Naive thymus-derived CD8-positive, alpha-beta T cell (primary cell): ENCODE measurements at regions not wholly inside any gene's neighbourhood (a gene's known extent, or its start where the extent isn't known, plus 50 kb on each side); places are given as distances from the start of the nearest gene placed in this dataset.

Source experiments
- ATAC-seq, 2 donors: fragments of 150-1000 bp; cut with Tn5 transposase in 1 of 2; sonication (Bioruptor Pico), chemical (Tn5 transposase) in 1 of 2; 1 replicate in 1 of 2; 2 replicates in 1 of 2; pipeline ENCODE4 v1.10.0; 2021; ENCODE audit warnings: mild to moderate bottlenecking in 2 of 2, moderate library complexity in 2 of 2
- POLR2A ChIA-PET: fragments of 350-600 bp; sonication (Branson Sonifier 250); formaldehyde crosslinking; loops from one replicate; lab custom pipeline; 2021; ENCODE audit warnings: antibody characterized with exemption; lab: Charles Lee
- DNase-seq, 10 donors: peaks; one replicate each; pipeline versions ENCODE4 v3.0.0 to v3.0.0-alpha.2; 2020 to 2022
- H3K27ac Mint-ChIP-seq, 10 donors: one replicate each; pipeline ENCODE4 v1.8.0; 2020 to 2022; ENCODE audit warnings: mild to moderate bottlenecking in 10 of 10, mixed read lengths in 10 of 10, moderate library complexity in 4 of 10, inconsistent platforms in 1 of 10
- H3K27me3 Mint-ChIP-seq, 5 donors: one replicate each; pipeline ENCODE4 v1.8.0; 2021 to 2022; ENCODE audit warnings: mixed read lengths in 5 of 5
- H3K36me3 Mint-ChIP-seq, 3 donors: one replicate each; pipeline ENCODE4 v1.8.0; 2020 to 2022; ENCODE audit warnings: mixed read lengths in 3 of 3, mild to moderate bottlenecking in 2 of 3, inconsistent platforms in 1 of 3
- H3K4me1 Mint-ChIP-seq, 4 donors: one replicate each; pipeline ENCODE4 v1.8.0; 2021 to 2022; ENCODE audit warnings: mixed read lengths in 4 of 4
- H3K4me3 Mint-ChIP-seq, 10 donors: one replicate each; pipeline ENCODE4 v1.8.0; 2020 to 2022; ENCODE audit warnings: mild to moderate bottlenecking in 10 of 10, mixed read lengths in 10 of 10, moderate library complexity in 6 of 10, inconsistent platforms in 1 of 10
- H3K9me3 Mint-ChIP-seq, 9 donors: one replicate each; pipeline ENCODE4 v1.8.0; 2020 to 2022; ENCODE audit warnings: mixed read lengths in 9 of 9, mild to moderate bottlenecking in 3 of 9, inconsistent platforms in 1 of 9, moderate library complexity in 1 of 9

DNA sequence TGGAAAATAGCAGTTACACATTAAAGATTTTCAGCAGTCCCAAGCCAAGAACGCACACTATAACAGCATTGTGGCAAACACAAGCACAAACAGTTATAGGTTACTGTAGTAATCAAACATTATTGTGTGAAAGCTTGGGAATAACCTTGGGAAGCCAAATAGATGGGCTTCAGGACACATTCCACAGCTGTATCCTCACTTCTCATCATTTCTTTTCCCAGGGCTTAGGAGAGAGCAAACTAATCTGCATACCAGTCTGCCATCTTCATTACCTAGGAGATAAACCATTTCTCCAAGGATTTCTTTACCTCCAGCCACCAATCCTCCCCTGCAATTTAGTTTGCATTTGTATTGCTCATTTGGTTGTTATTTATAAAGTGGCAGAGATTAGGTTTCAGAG lies 352.4 kb downstream of the SH2D4B start:
- H3K9me3 Mint-ChIP-seq, result peaks cover 0 to 9% (median 0%) of the 10 kb centered on the region in 9 donors
- H3K27me3 Mint-ChIP-seq, result no peaks in the 10 kb centered on the region
- peaks cover 0 to 5% (median 0%) of the 10 kb centered on the region in 4 donors for H3K4me1 Mint-ChIP-seq
- no peak overlapping the region for H3K27ac Mint-ChIP-seq
- POLR2A ChIA-PET, result no interaction called here
- H3K36me3 Mint-ChIP-seq, result no peaks in the 10 kb centered on the region
- DNase-seq (no peak), ATAC-seq (no peak)
- H3K4me3 Mint-ChIP-seq, result no peak overlapping the region

DNA sequence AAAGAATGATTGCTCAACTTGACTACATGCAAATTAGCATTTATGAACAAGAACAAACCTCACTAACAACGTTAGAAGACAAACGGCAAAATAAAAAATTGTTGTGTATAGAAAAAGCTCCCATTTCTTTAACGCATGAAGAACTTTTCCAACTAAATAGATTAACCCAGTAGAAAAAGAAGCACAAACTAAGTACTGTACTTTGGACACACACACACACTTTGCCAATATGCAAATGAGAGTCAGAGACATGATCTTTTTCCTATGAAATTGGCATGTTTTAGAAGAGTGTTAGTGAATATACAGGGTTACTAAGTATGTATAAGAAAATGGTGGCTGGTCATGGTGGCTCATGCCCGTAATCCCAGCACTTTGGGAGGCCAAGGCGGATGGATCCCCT lies 355.6 kb downstream of the SH2D4B start:
- H3K36me3 Mint-ChIP-seq, result no peaks in the 10 kb centered on the region
- no peak overlapping the region for H3K27ac Mint-ChIP-seq
- peaks cover 0 to 5% (median 0%) of the 10 kb centered on the region in 4 donors for H3K4me1 Mint-ChIP-seq
- DNase-seq (no peak), ATAC-seq (no peak)
- POLR2A ChIA-PET, result no interaction called here
- H3K4me3 Mint-ChIP-seq, result no peak overlapping the region
- peaks cover 0 to 11% (median 0%) of the 10 kb centered on the region in 5 donors for H3K27me3 Mint-ChIP-seq
- no peaks in the 10 kb centered on the region for H3K9me3 Mint-ChIP-seq

DNA sequence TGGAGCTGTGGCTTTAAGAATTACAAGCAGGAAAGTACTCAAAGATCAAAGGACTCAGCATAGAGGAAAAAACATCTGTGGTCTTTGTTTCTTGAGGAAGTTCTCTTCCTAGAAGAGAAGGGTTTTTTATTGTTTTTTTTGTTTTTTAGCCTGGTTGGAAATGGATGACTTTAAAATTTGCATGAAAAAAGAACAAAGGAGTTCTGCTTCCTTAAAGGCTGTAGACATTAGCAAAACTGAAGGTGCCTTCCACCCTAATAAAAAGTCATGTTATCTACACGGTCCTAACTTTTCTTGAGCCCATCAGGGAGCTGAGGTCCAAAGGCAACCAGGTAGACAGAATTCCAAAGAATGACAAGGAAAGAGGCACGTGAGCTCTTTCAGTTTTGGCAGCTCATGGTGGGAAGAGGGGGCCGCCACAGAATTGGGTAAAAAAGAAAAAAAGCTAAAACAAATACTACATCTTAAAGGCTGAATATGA lies 356.6 kb downstream of the SH2D4B start:
- POLR2A ChIA-PET, result no interaction called here
- no peaks in the 10 kb centered on the region for H3K9me3 Mint-ChIP-seq
- H3K27me3 Mint-ChIP-seq, result peaks cover 0 to 11% (median 0%) of the 10 kb centered on the region in 5 donors
- H3K4me1 Mint-ChIP-seq, result peaks cover 0 to 5% (median 0%) of the 10 kb centered on the region in 4 donors
- H3K4me3 Mint-ChIP-seq, result no peak overlapping the region
- no peaks in the 10 kb centered on the region for H3K36me3 Mint-ChIP-seq
- H3K27ac Mint-ChIP-seq, result no peak overlapping the region
- DNase-seq (no peak), ATAC-seq (no peak)

DNA sequence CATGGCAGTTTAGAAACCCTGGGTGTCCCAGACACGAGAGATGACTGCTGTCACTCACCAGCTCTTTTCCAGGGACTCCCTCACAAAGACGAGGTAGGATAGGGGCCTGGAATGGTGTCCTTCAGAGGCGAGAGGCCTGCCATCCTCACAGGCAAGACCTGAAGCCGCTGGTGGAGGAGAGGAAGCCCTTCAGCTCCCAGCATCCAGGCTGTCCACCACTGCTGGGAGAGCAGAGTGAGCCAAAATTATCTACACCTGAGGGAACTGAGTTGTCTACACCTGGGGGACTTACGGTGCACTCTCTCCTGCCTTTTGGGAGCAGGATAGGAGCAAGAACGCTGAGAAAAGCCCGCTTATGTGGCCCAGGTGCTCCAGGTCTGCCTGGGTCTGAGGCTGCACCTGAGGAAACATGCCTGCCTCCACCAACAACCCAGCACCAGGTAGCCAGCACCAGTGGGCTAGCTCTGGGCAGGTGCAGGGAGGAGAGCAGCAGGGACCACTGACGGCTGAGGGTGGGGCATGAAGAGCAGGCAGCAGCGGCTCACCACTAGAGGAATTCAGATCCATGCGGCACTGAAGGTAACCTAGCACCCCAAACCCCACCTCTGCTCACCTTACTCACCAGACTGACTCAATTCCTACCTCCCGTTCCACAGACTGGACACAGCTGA lies 357.2 kb downstream of the SH2D4B start:
- peaks cover 0 to 5% (median 0%) of the 10 kb centered on the region in 4 donors for H3K4me1 Mint-ChIP-seq
- H3K27ac Mint-ChIP-seq, result no peak overlapping the region
- POLR2A ChIA-PET, result no interaction called here
- no peak overlapping the region for H3K4me3 Mint-ChIP-seq
- ATAC-seq (no peak), DNase-seq (no peak)
- peaks cover 0 to 17% (median 2%) of the 10 kb centered on the region in 5 donors for H3K27me3 Mint-ChIP-seq
- no peaks in the 10 kb centered on the region for H3K36me3 Mint-ChIP-seq
- no peaks in the 10 kb centered on the region for H3K9me3 Mint-ChIP-seq

DNA sequence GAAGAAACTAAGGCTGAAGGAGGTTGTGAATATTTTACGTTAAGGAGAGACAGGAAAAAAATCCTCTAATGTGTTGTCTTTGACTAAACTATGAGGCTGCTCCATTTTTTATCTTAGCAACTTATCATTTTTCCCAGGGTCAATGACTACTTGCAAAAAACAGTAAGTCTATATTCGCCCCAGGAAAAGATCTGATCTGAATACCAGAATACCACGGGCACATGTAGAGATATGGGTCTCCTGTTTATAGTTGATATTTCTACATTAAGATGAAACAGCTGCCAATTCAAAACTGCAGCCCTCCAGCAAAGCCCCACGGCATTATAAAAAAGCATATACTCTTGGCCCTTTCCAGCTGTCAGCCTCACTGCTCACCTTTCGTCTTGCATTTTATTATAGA lies 358.4 kb downstream of the SH2D4B start:
- Mint-ChIP-seq H3K9me3 (no peaks in the 10 kb centered on the region), H3K36me3 (no peaks in the 10 kb centered on the region), H3K27me3 (peaks cover 0 to 20% (median 2%) of the 10 kb centered on the region in 5 donors), H3K27ac (no peak overlapping the region), H3K4me1 (peaks cover 0 to 5% (median 0%) of the 10 kb centered on the region in 4 donors), H3K4me3 (no peak overlapping the region)
- POLR2A ChIA-PET, result no interaction called here
- ATAC-seq, result no peak
- no peak for DNase-seq

DNA sequence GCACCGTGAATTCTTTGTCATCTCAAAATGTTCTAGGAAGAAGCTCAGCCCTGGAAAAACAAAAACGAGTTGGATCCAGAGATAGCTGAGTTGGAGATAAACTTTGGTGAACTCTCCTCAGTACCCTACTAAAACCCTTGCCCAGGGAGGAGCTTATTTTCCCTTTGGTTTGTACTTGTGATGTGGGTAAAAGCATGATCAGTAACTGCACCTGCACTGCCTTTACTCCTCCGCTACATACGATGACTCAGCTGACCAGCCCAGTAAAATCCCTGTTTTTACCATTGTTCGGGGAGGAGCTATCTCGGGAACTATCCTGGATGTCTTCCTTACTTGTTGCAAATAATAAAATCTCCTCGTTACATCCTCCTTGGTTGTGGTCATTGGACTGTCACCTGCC lies 359.3 kb downstream of the SH2D4B start:
- H3K27me3 Mint-ChIP-seq, result peaks cover 0 to 20% (median 2%) of the 10 kb centered on the region in 5 donors
- POLR2A ChIA-PET, result no interaction called here
- H3K27ac Mint-ChIP-seq, result no peak overlapping the region
- H3K4me3 Mint-ChIP-seq, result no peak overlapping the region
- ATAC-seq (no peak), DNase-seq (no peak)
- peaks cover 0 to 5% (median 0%) of the 10 kb centered on the region in 4 donors for H3K4me1 Mint-ChIP-seq
- H3K9me3 Mint-ChIP-seq, result no peaks in the 10 kb centered on the region
- no peaks in the 10 kb centered on the region for H3K36me3 Mint-ChIP-seq

DNA sequence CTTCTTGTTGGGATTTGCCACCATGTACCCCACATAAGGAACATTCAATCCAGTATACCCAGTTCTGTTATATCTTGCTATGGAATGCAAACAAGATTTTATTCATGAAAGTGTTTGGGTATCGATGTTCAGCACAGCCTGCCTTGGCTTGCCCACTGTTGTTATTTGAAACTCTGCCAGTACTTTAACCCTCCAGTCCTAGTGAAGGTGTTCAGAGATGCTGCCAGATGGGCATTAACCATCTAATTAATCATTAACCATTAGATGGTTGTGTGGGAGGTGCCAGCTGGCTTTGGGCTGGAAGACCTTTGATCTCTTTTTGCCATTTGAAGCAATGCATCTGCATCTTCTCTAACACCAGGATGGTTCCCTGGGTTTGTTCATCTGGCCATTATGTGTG lies 363.0 kb downstream of the SH2D4B start:
- ATAC-seq, result no peak
- Mint-ChIP-seq H3K4me3 (no peak overlapping the region), H3K4me1 (no peaks in the 10 kb centered on the region), H3K9me3 (no peaks in the 10 kb centered on the region), H3K27me3 (peaks cover 0 to 17% (median 2%) of the 10 kb centered on the region in 5 donors), H3K27ac (no peak overlapping the region), H3K36me3 (no peaks in the 10 kb centered on the region)
- DNase-seq, result no peak
- POLR2A ChIA-PET, result no interaction called here

DNA sequence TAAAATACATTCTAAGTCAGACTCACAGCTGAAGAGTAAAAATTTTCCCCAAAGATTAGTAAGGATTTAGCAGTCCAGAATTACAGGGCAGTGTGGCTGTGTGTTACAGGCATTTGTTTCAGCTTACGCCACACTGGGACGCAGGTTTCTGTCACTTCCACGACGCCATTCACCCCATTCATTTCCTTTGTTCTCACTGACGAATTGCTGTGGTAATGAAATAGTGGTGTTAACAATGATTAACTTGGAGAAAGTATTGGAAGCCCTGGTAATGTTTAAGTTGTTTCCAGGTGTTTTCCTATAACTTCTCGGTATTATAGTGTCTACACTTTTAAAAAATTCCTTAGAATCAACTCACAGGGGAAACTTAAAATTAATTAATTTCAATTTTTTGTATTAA lies 370.9 kb downstream of the SH2D4B start:
- no peaks in the 10 kb centered on the region for H3K9me3 Mint-ChIP-seq

DNA sequence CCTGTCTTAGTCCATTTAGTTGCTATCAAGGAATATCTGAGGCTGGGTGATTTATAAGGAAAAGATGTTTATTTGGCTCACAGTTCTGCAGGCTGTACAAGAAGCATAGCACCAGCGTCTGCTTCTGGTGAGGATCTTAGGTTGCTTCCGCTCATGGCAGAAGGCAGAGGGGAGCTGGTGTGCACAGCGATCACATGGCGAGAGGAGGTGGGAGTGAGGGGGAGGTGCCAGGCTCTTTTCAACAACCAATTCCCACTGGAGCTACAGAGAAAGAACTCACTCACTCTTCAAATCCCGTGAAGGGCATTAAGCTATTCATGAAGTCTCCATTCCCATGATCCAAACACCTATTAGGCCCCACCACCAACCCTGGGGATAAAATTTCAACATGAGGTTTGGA lies 371.6 kb downstream of the SH2D4B start:
- Mint-ChIP-seq H3K27me3 (peaks cover 8 to 15% (median 11%) of the 10 kb centered on the region in 5 donors), H3K4me1 (no peaks in the 10 kb centered on the region), H3K36me3 (no peaks in the 10 kb centered on the region), H3K27ac (no peak overlapping the region), H3K4me3 (no peak overlapping the region), H3K9me3 (no peaks in the 10 kb centered on the region)
- ATAC-seq, result no peak
- no peak for DNase-seq
- POLR2A ChIA-PET, result no interaction called here

More for the DNA sequence above, 370.9 kb downstream of the SH2D4B start:
- ATAC-seq (no peak), DNase-seq (no peak)
- Mint-ChIP-seq H3K27me3 (peaks cover 8 to 15% (median 11%) of the 10 kb centered on the region in 5 donors), H3K4me3 (no peak overlapping the region), H3K36me3 (no peaks in the 10 kb centered on the region), H3K27ac (no peak overlapping the region), H3K4me1 (no peaks in the 10 kb centered on the region)
- POLR2A ChIA-PET, result no interaction called here

DNA sequence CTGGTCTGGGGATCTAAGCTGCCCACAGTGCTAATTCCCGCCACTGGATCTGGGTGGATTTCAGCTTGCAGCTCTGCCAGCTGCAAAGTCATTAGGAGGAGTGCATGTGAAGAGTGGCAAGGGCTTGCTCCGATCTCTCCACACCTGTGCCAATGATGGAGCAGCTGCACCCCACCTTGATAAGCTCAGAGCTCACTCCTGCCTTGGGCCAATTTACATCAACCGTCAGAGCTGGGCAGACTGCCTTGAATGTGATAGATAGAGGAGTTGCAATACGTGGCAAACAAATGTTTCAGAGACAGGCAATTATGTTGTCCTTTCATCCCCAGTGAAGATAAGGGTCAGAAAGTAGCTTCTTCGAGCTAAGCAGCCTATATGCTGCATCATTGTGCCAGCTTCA lies 379.9 kb downstream of the SH2D4B start:
- H3K27ac Mint-ChIP-seq, result no peak overlapping the region
- POLR2A ChIA-PET, result no interaction called here
- no peak overlapping the region for H3K4me3 Mint-ChIP-seq
- no peaks in the 10 kb centered on the region for H3K4me1 Mint-ChIP-seq
- ATAC-seq (no peak), DNase-seq (no peak)
- peaks cover 12 to 31% (median 13%) of the 10 kb centered on the region in 5 donors for H3K27me3 Mint-ChIP-seq
- H3K9me3 Mint-ChIP-seq, result no peaks in the 10 kb centered on the region
- H3K36me3 Mint-ChIP-seq, result no peaks in the 10 kb centered on the region

DNA sequence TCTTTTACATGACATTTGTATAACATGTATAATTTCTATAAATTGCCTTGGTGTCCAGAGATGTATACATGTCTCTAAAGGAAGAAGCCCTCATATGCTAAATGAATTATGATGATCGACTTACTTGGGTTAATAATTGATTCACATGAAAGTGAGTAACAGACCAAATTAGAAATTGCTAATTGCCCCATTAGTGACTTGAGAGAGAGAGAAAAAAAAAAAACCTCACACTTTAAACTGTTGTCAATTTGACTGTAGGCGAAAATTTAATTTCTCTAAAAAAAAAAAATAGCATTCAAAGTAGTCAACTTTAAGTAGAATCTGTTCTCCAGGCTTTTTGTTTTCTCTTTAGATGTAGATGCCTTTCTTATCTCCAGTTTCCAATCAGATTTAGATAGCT lies 383.3 kb downstream of the SH2D4B start:
- H3K27ac Mint-ChIP-seq, result no peak overlapping the region
- ATAC-seq, result no peak
- no peaks in the 10 kb centered on the region for H3K4me1 Mint-ChIP-seq
- H3K9me3 Mint-ChIP-seq, result no peaks in the 10 kb centered on the region
- no peak for DNase-seq
- H3K4me3 Mint-ChIP-seq, result no peak overlapping the region
- peaks cover 11 to 27% (median 12%) of the 10 kb centered on the region in 5 donors for H3K27me3 Mint-ChIP-seq
- no peaks in the 10 kb centered on the region for H3K36me3 Mint-ChIP-seq
- POLR2A ChIA-PET, result no interaction called here

DNA sequence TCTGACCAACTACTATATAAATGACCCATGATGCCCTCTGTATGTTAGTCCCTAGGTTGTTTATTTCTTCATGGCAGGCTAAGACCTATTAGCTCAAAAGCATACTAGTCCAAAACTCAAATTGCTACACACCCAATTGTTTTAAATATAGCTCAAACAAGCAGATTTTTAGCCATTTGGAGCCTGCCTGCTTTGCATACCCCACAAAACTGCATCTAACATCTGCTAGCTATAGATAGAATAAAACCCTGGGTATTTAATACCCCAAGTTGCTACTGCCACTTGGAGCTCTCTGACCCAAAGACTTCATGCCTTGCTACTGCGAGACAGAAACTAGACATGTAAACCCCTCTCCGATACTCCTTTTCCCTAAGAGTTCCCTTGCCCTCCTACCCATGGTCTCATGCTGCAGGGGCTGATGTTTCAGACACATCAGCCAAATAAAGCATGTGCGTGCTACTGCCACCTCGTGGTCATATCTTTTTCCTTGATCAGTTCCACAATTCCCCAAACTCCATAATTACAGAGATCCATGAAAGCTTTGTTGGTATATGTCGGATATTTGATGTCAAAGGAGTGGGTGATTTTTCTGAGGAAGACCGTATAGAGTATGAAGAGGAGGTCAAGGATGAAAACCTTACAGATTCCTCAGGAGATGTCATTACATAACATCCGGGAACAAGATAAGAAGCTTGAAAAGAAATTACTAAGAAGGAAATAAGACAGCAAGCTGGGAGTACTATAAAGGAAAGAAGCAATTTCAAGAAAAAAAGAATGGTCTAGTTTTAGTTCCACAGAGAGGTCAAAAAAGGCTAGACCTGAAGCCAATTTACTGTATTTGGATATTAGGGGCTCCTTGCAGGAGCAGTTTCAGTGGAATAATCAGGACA lies 386.6 kb downstream of the SH2D4B start:
- Mint-ChIP-seq H3K9me3 (peaks cover 2 to 14% (median 9%) of the 10 kb centered on the region in 9 donors), H3K27ac (no peak overlapping the region), H3K36me3 (peaks cover 0 to 5% (median 0%) of the 10 kb centered on the region in 3 donors), H3K4me3 (no peak overlapping the region), H3K27me3 (peaks cover 12 to 24% (median 16%) of the 10 kb centered on the region in 5 donors), H3K4me1 (no peaks in the 10 kb centered on the region)
- DNase-seq (peak in 2 of 10 donors; percentile 4 to 21), ATAC-seq (no peak)
- POLR2A ChIA-PET, result no interaction called here

DNA sequence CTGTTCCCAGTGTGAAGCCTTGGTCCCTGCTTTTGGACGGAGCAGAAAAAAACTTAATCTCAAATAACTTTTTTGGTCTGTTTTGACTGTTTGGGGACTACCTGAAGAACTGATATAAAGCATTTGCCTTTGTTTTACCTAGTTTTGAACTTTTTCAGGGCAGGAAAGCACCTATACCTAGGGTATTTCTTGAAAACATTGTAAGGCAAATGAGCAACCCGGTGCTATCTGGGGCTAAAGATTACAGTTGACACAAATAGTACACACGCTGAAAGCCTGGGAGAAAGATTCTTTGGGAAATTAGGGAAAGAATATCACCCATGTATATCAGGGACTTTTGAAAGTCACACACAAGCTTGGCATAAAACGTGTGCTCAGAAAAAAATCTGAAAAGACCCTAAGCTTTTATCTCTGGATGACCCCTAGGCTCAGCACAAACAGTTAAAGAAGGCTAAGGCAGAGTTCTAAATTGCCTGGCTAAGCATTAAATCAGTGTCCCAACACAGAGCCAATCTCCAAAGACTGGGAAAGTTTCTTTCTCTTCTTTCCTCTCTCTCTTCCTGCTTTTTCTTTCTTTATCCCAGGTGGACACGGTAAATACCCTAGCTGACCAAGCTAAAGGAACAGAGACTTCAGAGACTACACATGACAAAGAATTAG lies 389.8 kb downstream of the SH2D4B start:
- no peak for DNase-seq
- Mint-ChIP-seq H3K27me3 (peaks cover 7 to 16% (median 13%) of the 10 kb centered on the region in 5 donors), H3K36me3 (peaks cover 0 to 5% (median 0%) of the 10 kb centered on the region in 3 donors), H3K27ac (no peak overlapping the region), H3K4me1 (no peaks in the 10 kb centered on the region), H3K4me3 (no peak overlapping the region), H3K9me3 (peaks cover 2 to 14% (median 9%) of the 10 kb centered on the region in 9 donors)
- ATAC-seq, result no peak
- POLR2A ChIA-PET, result no interaction called here
